DOHH2 (cell line): ENCODE measurements at regions not wholly inside any gene's neighbourhood (a gene's known extent, or its start where the extent isn't known, plus 50 kb on each side); places are given as distances from the start of the nearest gene placed in this dataset.

ENCODE experiments used
- CTCF ChIP-seq: fragments of 200-600 bp; sonication (generic); IDR thresholded peaks from one replicate; pipeline ENCODE4 v1.5.1; 2014; ENCODE audit warnings: antibody characterized with exemption, mild to moderate bottlenecking, low read depth, low read length; ENCODE audit not compliant: poor library complexity, severe bottlenecking
- EZH2phosphoT487 ChIP-seq: fragments of 200-600 bp; sonication (generic); IDR thresholded peaks from 2 replicates; pipeline ENCODE4 v1.6.1; 2017; ENCODE audit warnings: borderline replicate concordance, mild to moderate bottlenecking, antibody characterized with exemption, low read length, moderate library complexity, mixed read lengths

GRCh38 chr5:171713152-171713551 is 72.5 kb upstream of the SMIM23 start:
- TF ChIP-seq EZH2phosphoT487 (no peak), CTCF (no peak)
